ENCODE measurements at regions not wholly inside any gene's neighbourhood (a gene's known extent, or its start where the extent isn't known, plus 50 kb on each side); places are given as distances from the start of the nearest gene placed in this dataset.
"Not testable (repeated sequence)": the region's sequence is repeated elsewhere in the genome, so short reads cannot be mapped to it uniquely, and the experiment has no call there.

GRCh38 chr9:83119873-83120272 lies 56.9 kb upstream of the RASEF start:
- DNase-seq (ENCODE audit: low read depth in 1 of 2, low spot score in 1 of 2), result no peak
- Histone ChIP-seq H3K4me3 (no peak overlapping the region), H3K36me3 (no peaks in the 10 kb centered on the region), H3K27ac (no peak overlapping the region), H3K27me3 (peaks cover 14% of the 10 kb centered on the region), H3K9me3 (ENCODE audit: low read depth) (no peaks in the 10 kb centered on the region), H3K4me1 (ENCODE audit: low read depth) (no peaks in the 10 kb centered on the region)
- TF ChIP-seq CTCF (IDR thresholded peaks at IDR 0.05; ENCODE audit: low read depth, low read length), result no peak

GRCh38 chr9:83116026-83116425 lies 53.1 kb upstream of the RASEF start:
- Histone ChIP-seq H3K9me3 (ENCODE audit: low read depth) (peaks cover 3% of the 10 kb centered on the region), H3K36me3 (no peaks in the 10 kb centered on the region), H3K27ac (no peak overlapping the region), H3K4me3 (no peak overlapping the region), H3K27me3 (peaks cover 16% of the 10 kb centered on the region), H3K4me1 (ENCODE audit: low read depth) (no peaks in the 10 kb centered on the region)
- no peak for TF ChIP-seq CTCF (IDR thresholded peaks at IDR 0.05; ENCODE audit: low read depth, low read length)
- no peak for DNase-seq (ENCODE audit: low read depth in 1 of 2, low spot score in 1 of 2)

GRCh38 chr9:83113445-83113844 lies 50.5 kb upstream of the RASEF start:
- not testable (repeated sequence) for H3K4me1 ChIP-seq (ENCODE audit: low read depth); H3K27ac ChIP-seq; H3K36me3 ChIP-seq; DNase-seq (ENCODE audit: low read depth in 1 of 2, low spot score in 1 of 2); H3K9me3 ChIP-seq (ENCODE audit: low read depth); H3K4me3 ChIP-seq
- H3K27me3 ChIP-seq, result peaks cover 30% of the 10 kb centered on the region

Measured in cardiac muscle cell (in vitro differentiated cells and primary cell).